GM19025 (cell line): ENCODE measurements at regions not wholly inside any gene's neighbourhood (a gene's known extent, or its start where the extent isn't known, plus 50 kb on each side); places are given as distances from the start of the nearest gene placed in this dataset.
"Not testable (repeated sequence)": the region's sequence is repeated elsewhere in the genome, so short reads cannot be mapped to it uniquely, and the experiment has no call there.

Experiments
- ATAC-seq: cut with Tn5 transposase; IDR thresholded peaks from one replicate; pipeline ENCODE4 v1.9.1; 2021; ENCODE audit warnings: mild to moderate bottlenecking, low read depth, moderate library complexity; ENCODE audit not compliant: unreplicated experiment

DNA sequence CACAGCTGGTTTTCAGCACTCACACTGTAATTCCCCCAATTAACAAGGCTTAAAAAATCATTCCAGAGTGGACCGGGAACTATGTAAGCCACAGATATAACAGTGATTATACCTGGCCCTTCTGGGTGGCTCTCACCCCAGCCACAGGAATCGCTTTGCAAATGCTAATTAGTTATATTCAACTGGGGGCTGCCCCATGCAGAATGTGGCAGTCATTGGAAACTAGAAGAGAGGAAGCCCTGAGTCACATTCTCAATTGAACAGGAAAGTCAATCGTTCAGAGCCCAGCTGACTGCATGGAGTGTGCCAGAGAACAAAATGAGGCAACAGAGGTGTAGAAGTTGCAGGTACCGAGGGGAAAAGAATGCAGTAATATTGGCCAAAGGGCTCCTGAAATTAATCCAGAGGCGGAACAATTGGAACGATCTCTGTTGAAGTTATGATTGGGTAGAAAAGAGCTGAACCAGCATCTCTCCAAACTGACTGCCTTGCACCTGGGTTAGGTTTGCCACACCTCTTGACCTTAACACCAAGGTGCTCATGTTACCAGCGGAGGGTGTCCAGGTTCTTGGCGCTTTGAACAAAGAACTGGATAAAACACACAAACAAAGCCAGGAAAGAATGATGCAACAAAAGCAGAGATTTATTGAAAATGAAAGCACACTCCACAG is 909.7 kb upstream of the AUTS2 start:
- no peak for ATAC-seq

DNA sequence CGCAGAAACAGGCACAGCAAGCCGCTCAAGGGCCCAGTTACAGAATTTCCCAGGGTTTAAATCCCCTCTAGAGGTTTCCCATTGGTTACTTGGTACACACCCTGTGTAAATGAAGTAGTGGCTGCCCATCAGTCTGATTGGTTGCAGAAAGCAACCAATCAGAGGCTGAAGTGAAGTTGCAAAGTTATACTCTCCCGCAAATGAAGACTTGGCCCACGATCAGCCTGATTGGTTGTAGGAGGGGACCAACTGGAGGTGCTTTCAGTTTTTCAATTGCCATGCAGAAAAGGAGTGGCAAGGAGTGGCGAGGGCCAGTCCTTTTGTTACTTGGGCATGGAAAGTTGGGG is 909.2 kb upstream of the AUTS2 start:
- no peak for ATAC-seq

DNA sequence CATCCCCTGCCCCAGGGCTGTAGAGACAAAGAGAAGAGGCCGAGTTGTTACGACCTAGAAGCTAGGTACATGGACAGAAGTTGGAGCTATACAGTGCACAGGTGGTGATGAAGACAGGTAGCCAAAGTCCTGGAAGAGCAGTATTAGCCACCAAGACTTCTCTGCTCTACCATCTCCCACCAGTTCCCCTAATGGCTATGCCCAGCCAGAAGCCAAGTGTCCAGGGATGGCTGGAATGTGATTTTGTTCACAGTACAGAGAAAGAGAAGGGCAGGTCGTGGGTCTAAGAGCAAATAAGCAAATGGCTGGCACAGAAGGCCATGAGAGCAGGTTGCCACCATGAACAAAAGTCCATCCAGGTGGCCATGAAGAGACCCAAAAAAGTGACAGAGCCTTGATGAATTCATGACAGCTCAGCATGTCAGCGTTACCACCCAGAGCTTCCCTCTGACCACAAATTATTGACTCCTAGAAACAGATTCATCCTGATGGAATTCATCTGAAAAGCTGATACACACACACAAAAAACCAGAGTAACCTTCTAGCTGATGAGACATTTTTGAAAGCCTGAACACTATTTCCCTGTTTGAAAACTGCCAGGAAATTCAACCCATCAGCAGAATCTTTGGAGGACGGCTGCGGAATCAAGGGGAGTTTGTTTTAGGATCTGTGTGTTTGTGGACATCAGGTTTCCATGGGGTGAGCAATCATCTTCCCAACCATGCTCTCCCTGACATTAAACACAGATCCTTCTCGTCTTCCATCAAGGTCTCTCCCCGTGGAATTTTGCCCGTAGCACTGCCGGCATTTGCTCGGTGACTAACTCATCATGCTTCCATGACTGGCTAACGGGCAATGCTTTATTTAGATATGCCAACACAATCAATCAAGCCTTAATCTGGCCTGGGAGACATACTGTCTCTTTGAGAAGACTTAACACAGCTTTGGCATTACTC is 906.7 kb upstream of the AUTS2 start:
- ATAC-seq, result no peak

DNA sequence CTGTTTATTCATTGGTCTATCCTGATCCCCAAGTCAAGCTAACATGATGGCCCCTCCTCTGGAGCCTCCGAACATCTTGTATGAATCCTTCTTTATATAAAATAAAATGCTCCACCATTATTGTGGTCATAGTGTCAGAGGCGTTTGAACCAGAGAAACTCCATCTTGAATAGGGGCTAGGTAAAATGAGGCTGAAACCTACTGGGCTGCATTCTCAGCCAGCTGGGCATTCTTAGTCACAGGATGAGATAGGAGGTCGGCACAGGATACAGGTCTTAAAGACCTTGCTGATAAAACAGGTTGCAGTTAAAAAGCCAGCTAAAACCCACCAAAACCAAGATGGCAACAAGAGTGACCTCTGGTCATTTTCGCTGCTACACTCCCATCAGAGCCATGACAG is 905.8 kb upstream of the AUTS2 start:
- ATAC-seq, result no peak

DNA sequence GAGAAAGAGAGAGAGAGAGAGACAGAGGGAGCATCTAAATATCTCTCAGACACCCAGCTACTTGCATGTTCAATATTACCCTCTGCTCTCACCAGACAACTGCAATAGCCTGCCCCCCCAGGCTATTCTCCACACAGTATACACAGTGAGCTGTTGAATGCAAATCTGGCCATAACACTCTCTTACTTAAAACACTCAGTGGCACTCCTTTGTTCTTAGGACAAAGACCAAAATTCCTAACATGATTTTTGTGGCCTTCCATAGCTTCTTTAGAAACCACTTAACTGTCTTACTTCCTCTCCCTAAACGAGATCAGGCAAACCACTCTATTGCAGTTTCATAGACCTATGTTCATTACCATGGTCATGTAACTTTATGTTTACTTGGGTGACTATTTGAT is 903.6 kb upstream of the AUTS2 start:
- ATAC-seq, result no peak

DNA sequence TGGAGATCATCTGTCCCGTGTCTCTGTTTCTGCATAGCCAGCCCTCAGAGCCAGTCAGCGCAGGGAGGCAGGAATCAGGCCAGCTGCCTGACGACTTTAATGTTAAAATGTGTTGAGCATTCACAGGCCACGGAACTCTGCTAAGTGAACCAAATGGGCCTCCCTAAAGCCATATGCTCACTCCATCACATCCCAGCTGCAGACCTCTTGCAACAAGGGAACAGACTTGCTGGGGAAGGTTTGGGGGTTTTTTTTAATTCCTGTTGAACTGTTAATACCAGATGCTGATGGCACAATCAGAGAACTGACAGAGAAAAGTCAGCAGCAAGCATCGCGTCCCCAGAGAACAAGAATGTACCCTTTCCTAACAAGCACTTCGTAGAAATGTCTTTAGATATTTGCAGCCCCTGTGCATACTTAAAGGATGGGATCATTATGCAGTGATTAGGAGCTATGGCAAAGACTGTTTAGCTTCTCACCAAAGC is 900.4 kb upstream of the AUTS2 start:
- no peak for ATAC-seq

DNA sequence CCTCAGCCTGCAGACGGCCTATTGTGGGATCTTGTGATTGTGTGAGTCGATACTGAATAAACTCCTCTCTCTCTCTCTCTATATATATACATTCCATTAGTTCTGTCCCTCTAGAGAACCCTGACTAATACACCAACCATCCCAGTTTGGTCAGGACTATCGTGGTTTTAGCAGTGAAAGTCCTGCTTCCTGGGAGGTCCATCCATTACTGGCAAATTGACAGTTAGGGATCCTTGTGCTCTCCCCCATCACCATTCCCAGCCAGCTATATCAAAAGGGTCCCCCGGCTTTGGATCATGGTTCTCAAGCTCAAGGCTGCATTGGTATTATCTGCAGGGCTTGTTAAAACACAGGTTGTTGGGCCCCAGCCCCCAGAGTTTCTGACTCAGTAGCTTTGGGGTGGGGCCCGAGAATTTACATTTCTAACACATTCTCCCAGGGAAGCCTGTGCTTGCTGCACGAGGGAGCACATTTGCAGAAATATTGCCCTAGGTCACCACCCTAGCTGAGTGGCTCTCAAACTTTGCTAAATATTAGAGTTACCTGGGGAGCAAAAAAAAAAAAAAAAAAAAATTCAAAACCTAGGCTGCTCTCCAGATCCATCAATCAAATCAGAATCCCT is 899.1 kb upstream of the AUTS2 start:
- ATAC-seq, result no peak

DNA sequence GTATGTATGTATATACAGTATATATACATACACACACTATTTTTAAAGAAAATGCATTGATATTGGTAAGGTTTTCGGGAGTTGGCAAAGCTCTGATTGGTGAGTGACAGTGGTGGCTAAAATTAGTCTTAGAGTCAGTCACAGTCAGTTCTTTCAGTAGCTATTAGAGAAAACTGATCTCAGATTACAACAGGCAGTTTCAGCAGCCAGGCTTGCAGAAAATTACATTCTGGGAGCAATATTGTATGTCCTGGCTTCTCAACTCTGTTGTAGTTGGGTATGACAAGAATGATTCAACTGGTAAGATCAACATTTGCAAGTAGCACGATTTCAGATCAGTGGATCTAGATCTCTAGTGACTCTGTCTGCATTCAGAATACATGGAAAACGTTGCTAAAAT is 897.9 kb upstream of the AUTS2 start:
- no peak for ATAC-seq

DNA sequence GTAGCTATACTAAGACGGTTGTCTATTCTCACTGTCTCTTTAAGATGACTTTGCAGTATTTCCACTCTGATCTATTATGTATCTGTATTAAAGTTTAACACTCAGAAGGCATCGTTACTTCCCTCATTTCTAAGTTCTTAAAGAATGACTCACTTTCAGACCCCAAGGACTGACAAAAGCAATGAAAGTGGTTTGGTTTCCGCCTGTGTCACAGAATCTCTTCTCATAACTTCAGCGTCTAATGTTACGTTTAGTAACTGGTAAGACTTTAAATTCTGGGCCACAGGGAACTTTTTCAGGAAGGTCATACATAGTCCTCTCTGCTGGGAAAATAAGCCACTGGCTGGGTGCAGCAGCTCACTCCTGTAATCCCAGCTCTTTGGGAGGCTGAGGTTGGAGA is 892.0 kb upstream of the AUTS2 start:
- no peak for ATAC-seq

DNA sequence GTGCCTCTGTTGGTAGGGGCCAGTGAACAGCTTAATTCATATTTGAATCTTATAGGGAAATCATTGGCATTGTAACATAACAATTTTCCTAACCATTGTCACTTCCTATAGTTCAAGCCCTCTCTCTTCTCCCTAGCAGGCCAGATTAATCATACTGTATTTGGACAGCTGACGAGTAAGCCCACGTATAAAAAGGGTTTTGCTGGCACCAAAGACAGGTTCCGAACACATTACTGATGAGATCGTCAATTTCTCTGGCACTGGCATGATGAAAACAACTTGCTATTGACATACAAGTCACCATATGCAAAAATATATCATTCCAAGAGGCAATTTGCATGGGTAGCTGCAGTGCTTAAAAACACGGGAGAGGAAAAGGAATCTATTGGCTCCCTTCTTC is 891.1 kb upstream of the AUTS2 start:
- ATAC-seq, result no peak

DNA sequence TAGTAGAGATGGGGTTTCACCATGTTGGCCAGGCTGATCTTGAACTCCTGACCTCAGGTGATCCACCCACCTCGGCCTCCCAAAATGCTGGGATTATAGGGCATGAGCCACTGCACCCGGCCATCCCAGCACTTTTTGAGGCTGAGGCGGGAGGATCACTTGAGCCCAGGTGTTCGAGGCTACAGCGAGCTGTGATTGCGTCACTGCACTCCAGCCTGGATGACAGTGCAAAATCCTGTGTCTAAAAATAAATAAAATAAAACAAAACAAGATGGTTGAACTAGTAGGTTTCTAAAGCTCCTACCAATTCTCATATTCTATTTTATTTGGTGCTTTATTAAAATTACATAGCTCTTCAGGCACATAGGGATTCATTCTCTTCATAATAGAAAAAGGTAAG is 890.3 kb upstream of the AUTS2 start:
- no peak for ATAC-seq

DNA sequence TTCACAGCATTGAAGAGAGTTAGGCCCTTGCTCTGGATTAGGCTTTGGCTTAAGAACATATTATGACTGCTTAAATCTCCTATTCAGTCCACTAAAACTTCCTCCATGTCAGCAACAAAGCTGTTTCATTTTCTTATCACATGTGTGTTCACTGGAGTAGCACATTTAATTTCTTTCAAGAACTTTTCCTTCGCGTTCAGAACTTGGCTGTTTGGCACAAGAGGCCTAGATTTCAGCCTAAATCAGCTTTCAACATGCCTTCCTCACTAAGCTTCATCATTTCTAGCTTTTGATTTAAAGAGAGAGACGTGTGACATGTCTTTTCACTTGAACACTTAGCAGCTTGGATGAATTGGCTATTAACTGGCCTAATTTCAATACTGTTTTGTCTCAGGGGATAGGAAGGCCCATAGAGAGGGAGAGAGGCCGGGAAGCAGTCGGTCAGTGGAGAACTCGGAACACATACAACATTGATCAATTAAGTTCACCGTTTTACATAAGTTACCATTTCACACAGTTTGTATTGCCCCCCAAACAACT is 885.2 kb upstream of the AUTS2 start:
- ATAC-seq, result no peak

DNA sequence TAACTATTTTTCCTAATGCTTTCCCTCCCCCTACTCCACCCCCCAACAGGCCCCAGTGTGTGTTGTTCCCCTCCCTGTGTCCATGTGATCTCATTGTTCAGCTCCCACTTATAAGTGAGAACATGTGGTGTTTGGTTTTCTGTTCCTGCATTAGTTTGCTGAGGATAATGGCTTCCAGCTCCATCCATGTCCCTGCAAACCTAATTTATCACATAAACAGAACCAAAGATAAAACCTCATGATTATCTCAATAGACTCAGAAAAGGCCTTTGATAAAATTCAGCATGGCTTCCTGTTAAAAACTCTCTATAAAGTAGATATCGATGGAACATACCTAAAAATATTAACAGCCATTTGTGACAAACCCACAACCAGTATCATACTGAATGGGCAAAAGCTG is 884.1 kb upstream of the AUTS2 start:
- not testable (repeated sequence) for ATAC-seq

DNA sequence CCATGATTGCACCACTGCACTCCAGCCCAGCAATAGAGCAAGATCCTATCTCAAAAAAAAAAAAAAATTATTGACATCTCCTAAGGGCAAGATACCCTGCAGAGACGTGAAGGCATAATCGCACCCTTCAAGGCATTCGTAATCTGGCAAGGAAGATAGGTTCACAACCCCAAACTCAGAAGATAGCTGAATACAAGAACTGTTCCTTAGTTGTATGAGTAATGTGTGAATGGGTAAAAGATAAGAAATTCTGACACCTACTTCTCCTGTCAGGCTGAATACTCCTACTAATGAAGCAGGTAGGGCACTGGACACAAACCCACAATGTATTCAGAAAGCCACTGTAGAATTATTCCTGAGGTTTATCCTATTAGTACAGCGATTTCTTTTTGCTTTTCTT is 882.4 kb upstream of the AUTS2 start:
- ATAC-seq, result no peak

DNA sequence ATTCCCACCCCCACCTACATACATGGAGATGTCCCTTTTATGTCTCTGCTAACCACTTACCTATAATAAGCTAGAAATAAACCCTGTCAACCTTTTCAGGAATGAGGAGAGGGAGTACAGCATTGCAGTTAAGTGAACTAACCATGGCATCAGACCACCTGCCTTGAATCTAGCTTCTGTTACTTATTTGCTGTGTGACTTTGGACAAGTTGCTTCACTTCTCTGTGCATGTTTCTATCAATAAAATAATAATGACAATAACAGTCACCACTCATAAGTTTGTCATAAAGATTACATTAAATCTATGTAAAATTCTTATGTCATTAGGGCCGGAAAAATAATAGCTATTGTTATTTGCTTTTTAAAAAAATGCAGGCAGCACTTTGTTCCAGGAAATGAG is 881.1 kb upstream of the AUTS2 start:
- no peak for ATAC-seq

DNA sequence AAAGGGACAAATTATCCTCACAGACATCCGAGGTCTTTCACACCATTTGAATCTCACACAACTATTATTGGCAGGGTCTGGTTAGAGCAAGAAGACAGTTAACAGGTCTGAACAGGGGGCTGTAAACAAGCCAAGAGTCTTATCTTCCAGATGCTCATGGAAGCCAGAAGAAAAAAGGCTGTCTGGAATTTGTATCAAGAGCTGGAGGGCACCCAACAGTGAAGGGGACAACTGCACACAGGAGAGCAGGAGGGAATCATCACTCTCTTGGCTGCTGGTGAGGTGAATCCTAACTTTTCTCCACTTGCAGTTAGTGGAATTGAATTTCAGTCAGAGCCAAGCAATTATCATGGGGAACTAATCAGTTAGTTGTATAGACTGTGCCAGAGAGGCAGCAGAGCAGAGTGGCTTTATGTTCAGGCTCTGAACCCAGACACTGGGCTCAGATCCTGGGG is 880.2 kb upstream of the AUTS2 start:
- ATAC-seq, result no peak

DNA sequence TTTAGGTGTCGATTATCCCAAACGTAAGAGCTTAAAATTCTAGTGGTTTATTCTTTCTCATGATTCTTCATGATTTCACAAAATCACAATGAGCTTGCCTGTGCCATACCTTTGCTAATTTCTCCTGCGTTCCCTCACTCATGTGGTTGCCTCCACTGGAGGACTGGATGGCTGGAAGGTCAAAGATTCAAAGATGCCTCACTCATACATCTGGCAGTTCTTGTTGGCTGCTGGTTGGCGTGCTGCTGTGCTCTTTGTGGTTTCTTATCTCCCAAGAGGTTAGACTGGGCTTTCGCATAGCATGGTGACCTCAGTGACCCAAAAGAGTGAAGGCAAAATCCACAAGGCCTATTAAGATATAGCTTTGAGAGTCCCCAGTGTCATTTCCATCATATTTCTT is 877.6 kb upstream of the AUTS2 start:
- no peak for ATAC-seq

DNA sequence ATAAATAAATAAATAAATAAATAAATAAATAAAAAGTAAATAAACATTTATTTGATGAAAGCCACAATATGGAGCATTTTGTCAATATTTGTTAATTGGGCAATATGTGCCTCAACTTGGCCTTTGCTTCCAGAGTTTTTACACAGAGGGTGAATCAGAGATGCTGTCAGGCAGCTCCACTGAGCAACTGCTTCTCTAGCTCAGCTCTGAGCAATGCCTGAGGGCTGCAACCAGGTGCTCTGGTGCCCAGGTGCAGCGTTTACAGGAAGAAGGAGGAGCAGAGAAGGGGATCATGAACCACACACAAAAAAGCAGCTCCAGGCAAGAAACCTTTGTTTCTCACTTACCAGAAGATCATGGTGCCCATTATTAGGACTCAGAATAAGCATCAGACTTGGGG is 876.2 kb upstream of the AUTS2 start:
- ATAC-seq, result no peak

DNA sequence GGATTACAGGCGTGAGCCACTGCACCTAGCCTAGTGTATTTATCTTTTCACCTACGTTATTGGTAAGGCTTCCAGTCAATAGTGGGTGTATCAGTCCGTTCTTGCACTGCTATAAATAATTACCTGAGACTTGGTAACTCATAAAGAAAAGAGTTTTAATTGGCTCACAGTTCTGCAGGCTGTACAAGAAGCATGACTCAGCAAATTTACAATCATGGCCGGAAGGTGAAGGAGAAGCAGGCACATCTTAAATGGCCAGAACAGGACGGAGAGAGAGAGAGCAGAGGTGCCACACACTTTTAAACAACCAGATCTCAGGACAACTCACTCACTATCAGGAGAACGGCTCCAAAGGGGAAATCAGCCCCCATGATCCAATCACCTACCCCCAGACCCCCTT is 873.3 kb upstream of the AUTS2 start:
- no peak for ATAC-seq

DNA sequence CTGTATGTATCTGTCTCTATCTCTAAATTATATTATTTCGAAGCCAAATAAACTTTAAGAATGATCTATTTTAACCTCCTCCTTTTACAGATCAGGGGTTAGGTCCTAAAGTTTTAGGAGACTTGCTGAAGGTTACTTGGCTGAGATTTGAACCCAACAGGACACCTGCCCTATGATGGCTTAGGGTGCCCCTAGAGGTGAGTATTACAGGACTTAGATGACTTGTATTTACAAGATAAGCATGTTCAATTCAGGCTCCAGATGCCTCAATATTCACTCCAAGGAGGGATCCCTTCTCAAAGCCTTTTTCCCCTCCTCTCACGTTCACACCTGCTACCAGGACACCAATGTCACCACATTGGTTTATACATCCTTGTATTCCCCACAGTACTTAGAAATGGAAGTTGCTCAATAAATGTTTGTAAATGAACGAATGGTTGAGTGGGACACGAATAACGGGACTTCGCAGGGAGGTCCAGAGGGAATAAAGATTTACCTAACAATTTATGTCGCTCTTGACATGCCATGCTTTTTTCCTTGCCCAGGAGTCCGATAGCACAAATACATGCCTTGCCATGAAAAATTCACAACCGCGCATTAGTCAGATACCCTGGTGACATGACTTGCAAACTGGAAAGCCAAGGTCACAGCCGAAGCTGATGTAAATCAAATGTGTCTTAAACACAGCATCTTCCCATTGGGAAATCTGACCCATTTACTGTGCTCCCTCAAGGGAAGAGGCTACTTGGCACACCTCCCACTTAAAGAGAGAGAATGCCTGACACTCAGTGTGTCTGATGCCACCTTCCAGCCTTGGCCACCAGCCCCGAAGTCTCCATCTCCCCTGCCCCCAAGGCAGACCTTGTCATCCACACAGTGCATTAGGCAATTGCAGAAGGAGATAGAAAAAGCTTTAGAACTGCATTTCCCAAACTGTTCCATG is 872.2 kb upstream of the AUTS2 start:
- ATAC-seq, result no peak
